ENCODE measurements at regions not wholly inside any gene's neighbourhood (a gene's known extent, or its start where the extent isn't known, plus 50 kb on each side); places are given as distances from the start of the nearest gene placed in this dataset.

- Histone ChIP-seq H3K27me3 (ENCODE audit: insufficient read depth, low read length, poor library complexity, severe bottlenecking) (no peaks in the 10 kb centered on the region), H3K4me1 (ENCODE audit: insufficient read depth, low read length, poor library complexity, severe bottlenecking) (peaks cover 18% of the 10 kb centered on the region), H3K79me2 (ENCODE audit: insufficient read depth, low read length) (no peaks in the 10 kb centered on the region), H3K9me2 (replicated peaks; ENCODE audit: low read depth, low read length) (no peaks in the 10 kb centered on the region), H3K36me3 (ENCODE audit: insufficient read depth, low read length) (no peaks in the 10 kb centered on the region), H2AFZ (ENCODE audit: low read length) (no peak overlapping the region), H3K4me3 (ENCODE audit: low read length, poor library complexity, severe bottlenecking) (no peak overlapping the region), H3K4me2 (ENCODE audit: low read depth, low read length, poor library complexity, severe bottlenecking) (no peak overlapping the region), H4K20me1 (ENCODE audit: insufficient read depth, low read length, poor library complexity, severe bottlenecking) (no peaks in the 10 kb centered on the region), H3F3A (ENCODE audit: low read depth) (no peaks in the 10 kb centered on the region), H3K9ac (ENCODE audit: low read depth, low read length, poor library complexity, severe bottlenecking) (no peak overlapping the region), H3K9me3 (ENCODE audit: insufficient read depth, low read depth, low read length) (no peaks in the 10 kb centered on the region)
- no peak for TF ChIP-seq EZH2phosphoT487 (IDR thresholded peaks at IDR 0.05; ENCODE audit: borderline replicate concordance)
- TF ChIP-seq CTCF (conservative IDR thresholded peaks at IDR 0.05; ENCODE audit: low read length) = no peak
Observed at GRCh38 chr3:124615896-124616543, 114.2 kb upstream of the UMPS start.

GRCh38 chr3:124617177-124617576 is 113.1 kb upstream of the UMPS start:
- peaks cover 25% of the 10 kb centered on the region for H3K4me1 ChIP-seq (ENCODE audit: insufficient read depth, low read length, poor library complexity, severe bottlenecking)
- TF ChIP-seq EZH2phosphoT487 (IDR thresholded peaks at IDR 0.05; ENCODE audit: borderline replicate concordance) (no peak), CTCF (conservative IDR thresholded peaks at IDR 0.05; ENCODE audit: low read length) (no peak)
- no peaks in the 10 kb centered on the region for H4K20me1 ChIP-seq (ENCODE audit: insufficient read depth, low read length, poor library complexity, severe bottlenecking)
- no peak overlapping the region for H3K4me2 ChIP-seq (ENCODE audit: low read depth, low read length, poor library complexity, severe bottlenecking)
- no peaks in the 10 kb centered on the region for H3K9me2 ChIP-seq (replicated peaks; ENCODE audit: low read depth, low read length)
- H3K9ac ChIP-seq (ENCODE audit: low read depth, low read length, poor library complexity, severe bottlenecking) = no peak overlapping the region
- H3K9me3 ChIP-seq (ENCODE audit: insufficient read depth, low read depth, low read length) = no peaks in the 10 kb centered on the region
- no peaks in the 10 kb centered on the region for H3F3A ChIP-seq (ENCODE audit: low read depth)
- no peaks in the 10 kb centered on the region for H3K79me2 ChIP-seq (ENCODE audit: insufficient read depth, low read length)
- H2AFZ ChIP-seq (ENCODE audit: low read length) = no peak overlapping the region
- no peak overlapping the region for H3K4me3 ChIP-seq (ENCODE audit: low read length, poor library complexity, severe bottlenecking)
- no peaks in the 10 kb centered on the region for H3K27me3 ChIP-seq (ENCODE audit: insufficient read depth, low read length, poor library complexity, severe bottlenecking)
- H3K36me3 ChIP-seq (ENCODE audit: insufficient read depth, low read length) = no peaks in the 10 kb centered on the region

- Histone ChIP-seq H3K4me3 (ENCODE audit: low read length, poor library complexity, severe bottlenecking) (no peak overlapping the region), H3K79me2 (ENCODE audit: insufficient read depth, low read length) (no peaks in the 10 kb centered on the region), H3K9me3 (ENCODE audit: insufficient read depth, low read depth, low read length) (no peaks in the 10 kb centered on the region), H3F3A (ENCODE audit: low read depth) (no peaks in the 10 kb centered on the region), H3K4me2 (ENCODE audit: low read depth, low read length, poor library complexity, severe bottlenecking) (peak overlapping the region; percentile 55), H4K20me1 (ENCODE audit: insufficient read depth, low read length, poor library complexity, severe bottlenecking) (no peaks in the 10 kb centered on the region), H3K9me2 (replicated peaks; ENCODE audit: low read depth, low read length) (no peaks in the 10 kb centered on the region), H3K27me3 (ENCODE audit: insufficient read depth, low read length, poor library complexity, severe bottlenecking) (no peaks in the 10 kb centered on the region), H2AFZ (ENCODE audit: low read length) (peak overlapping the region; percentile 57; the same call in 1 of the 2 replicates), H3K4me1 (ENCODE audit: insufficient read depth, low read length, poor library complexity, severe bottlenecking) (peaks cover 25% of the 10 kb centered on the region), H3K36me3 (ENCODE audit: insufficient read depth, low read length) (no peaks in the 10 kb centered on the region), H3K9ac (ENCODE audit: low read depth, low read length, poor library complexity, severe bottlenecking) (no peak overlapping the region)
- TF ChIP-seq EZH2phosphoT487 (IDR thresholded peaks at IDR 0.05; ENCODE audit: borderline replicate concordance) (no peak), CTCF (conservative IDR thresholded peaks at IDR 0.05; ENCODE audit: low read length) (no peak)
Observed at GRCh38 chr3:124619887-124620599, 110.2 kb upstream of the UMPS start.

Measured in Loucy (cell line).